CD14-positive monocyte (primary cell): ENCODE measurements at regions not wholly inside any gene's neighbourhood (a gene's known extent, or its start where the extent isn't known, plus 50 kb on each side); places are given as distances from the start of the nearest gene placed in this dataset.

ENCODE experiments used
- DNase-seq, 3 donors: peaks; one replicate each; pipeline ENCODE4 v3.0.0-alpha.2; 2011 to 2022
- H2AFZ ChIP-seq: 2 replicates; pipeline ENCODE4 v1.6.0; 2012; ENCODE audit warnings: mild to moderate bottlenecking, low read depth, low read length, inconsistent platforms; ENCODE audit not compliant: insufficient read depth, poor library complexity, severe bottlenecking
- H3K27ac ChIP-seq, 2 donors: 1 replicate in 1 of 2; 2 replicates in 1 of 2; pipeline ENCODE4 v1.5.1; 2012 to 2013; ENCODE audit warnings: low read length in 2 of 2, control low read depth in 1 of 2, inconsistent platforms in 1 of 2, low read depth in 1 of 2, mild to moderate bottlenecking in 1 of 2
- H3K27me3 ChIP-seq, 2 donors: one replicate each; pipeline versions ENCODE4 v1.6.0 to v1.6.1; 2011 to 2013; ENCODE audit warnings: low read length in 2 of 2; ENCODE audit not compliant: control insufficient read depth in 2 of 2, insufficient read depth in 2 of 2
- H3K36me3 ChIP-seq, 2 donors: replicated peaks in 1 of 2; 1 replicate in 1 of 2; 2 replicates in 1 of 2; pipeline versions ENCODE4 v1.5.1 to v1.6.1; 2012 to 2013; ENCODE audit warnings: low read length in 2 of 2, control low read depth in 1 of 2, inconsistent platforms in 1 of 2, mild to moderate bottlenecking in 1 of 2; ENCODE audit not compliant: insufficient read depth in 2 of 2, control insufficient read depth in 1 of 2
- H3K4me1 ChIP-seq, 2 donors: 1 replicate in 1 of 2; 2 replicates in 1 of 2; pipeline versions ENCODE4 v1.5.1 to v1.6.1; 2012 to 2013; ENCODE audit warnings: low read length in 2 of 2, control low read depth in 1 of 2, inconsistent platforms in 1 of 2, mild to moderate bottlenecking in 1 of 2, moderate library complexity in 1 of 2; ENCODE audit not compliant: insufficient read depth in 2 of 2, control insufficient read depth in 1 of 2
- H3K4me2 ChIP-seq: replicated peaks from 2 replicates; pipeline ENCODE3; 2012; ENCODE audit warnings: low read length, moderate library complexity, mild to moderate bottlenecking; ENCODE audit not compliant: poor library complexity, severe bottlenecking; ENCODE audit errors: extremely low read depth
- H3K4me3 ChIP-seq, 3 experiments: fragments of 200-600 bp in 1 of 3; sonication (generic) in 1 of 3; replicated peaks in 1 of 3; 1 replicate in 2 of 3; 2 replicates in 1 of 3; pipeline ENCODE4 v1.5.1; 2011 to 2013; ENCODE audit warnings: low read length in 3 of 3, mild to moderate bottlenecking in 3 of 3, control low read depth in 2 of 3, low read depth in 2 of 3, inconsistent platforms in 1 of 3, moderate library complexity in 1 of 3
- H3K79me2 ChIP-seq: 2 replicates; pipeline ENCODE4 v1.6.0; 2012; ENCODE audit warnings: mild to moderate bottlenecking, control low read depth, inconsistent platforms, low read length, moderate library complexity; ENCODE audit not compliant: insufficient read depth
- H3K9ac ChIP-seq: 2 replicates; pipeline ENCODE4 v1.6.0; 2017; ENCODE audit warnings: low read length, mild to moderate bottlenecking; ENCODE audit not compliant: insufficient read depth, poor library complexity, severe bottlenecking
- H3K9me3 ChIP-seq, 2 donors: replicated peaks in 1 of 2; 1 replicate in 1 of 2; 2 replicates in 1 of 2; pipeline versions ENCODE4 v1.5.1 to v1.6.1; 2012 to 2013; ENCODE audit warnings: low read length in 2 of 2, control low read depth in 1 of 2; ENCODE audit not compliant: control insufficient read depth in 1 of 2, insufficient read depth in 1 of 2
- H4K20me1 ChIP-seq: 2 replicates; pipeline ENCODE4 v1.6.0; 2012; ENCODE audit warnings: mild to moderate bottlenecking, low read length, control low read depth, moderate library complexity; ENCODE audit not compliant: insufficient read depth
- H3K27ac Mint-ChIP-seq, 7 donors: one replicate each; pipeline ENCODE4 v1.8.0; 2020; ENCODE audit warnings: mild to moderate bottlenecking in 7 of 7, mixed read lengths in 7 of 7, moderate library complexity in 6 of 7, inconsistent platforms in 2 of 7
- H3K27me3 Mint-ChIP-seq, 3 donors: one replicate each; pipeline ENCODE4 v1.8.0; 2021 to 2022; ENCODE audit warnings: low read depth in 3 of 3, mild to moderate bottlenecking in 3 of 3, mixed read lengths in 3 of 3, moderate library complexity in 3 of 3, inconsistent platforms in 1 of 3
- H3K36me3 Mint-ChIP-seq, 2 donors: one replicate each; pipeline ENCODE4 v1.8.0; 2020; ENCODE audit warnings: mixed read lengths in 2 of 2, inconsistent platforms in 1 of 2, mild to moderate bottlenecking in 1 of 2
- H3K4me1 Mint-ChIP-seq: one replicate; pipeline ENCODE4 v1.8.0; 2020; ENCODE audit warnings: mild to moderate bottlenecking, mixed read lengths
- H3K4me3 Mint-ChIP-seq, 2 donors: one replicate each; pipeline ENCODE4 v1.8.0; 2020; ENCODE audit warnings: mild to moderate bottlenecking in 2 of 2, mixed read lengths in 2 of 2, moderate library complexity in 1 of 2
- H3K9me3 Mint-ChIP-seq, 7 donors: one replicate each; pipeline ENCODE4 v1.8.0; 2020 to 2022; ENCODE audit warnings: mixed read lengths in 7 of 7, mild to moderate bottlenecking in 6 of 7, moderate library complexity in 6 of 7, inconsistent platforms in 2 of 7
- CTCF ChIP-seq: fragments of 200-600 bp; IDR thresholded peaks from one replicate; pipeline ENCODE4 v1.8.0; 2022; ENCODE audit warnings: antibody characterized with exemption, mild to moderate bottlenecking
- WGBS: methylation state at CpG from one replicate; pipeline ENCODE4 v1.1.5; 2013; ENCODE audit warnings: missing lambda C conversion rate; ENCODE audit not compliant: insufficient coverage; 5-methylcytosine and 5-hydroxymethylcytosine counted together
- intact Hi-C, 2 donors: fragments of 100-400 bp; cut with micrococcal nuclease; formaldehyde crosslinking; loops; one replicate each; pipeline versions ENCODE4 v1.15.0 to v1.15.1; 2023

GRCh38 chr1:232372431-232372830 lies 257.5 kb downstream of the SIPA1L2 start:
- no peak overlapping the region for H3K27ac Mint-ChIP-seq
- H3K27me3 Mint-ChIP-seq, result peaks cover 1 to 11% (median 4%) of the 10 kb centered on the region in 3 donors
- Histone ChIP-seq H3K4me3 (no peak overlapping the region), H3K4me1 (no peaks in the 10 kb centered on the region), H3K4me2 (no peak overlapping the region), H4K20me1 (no peaks in the 10 kb centered on the region), H3K9me3 (no peaks in the 10 kb centered on the region), H3K27ac (no peak overlapping the region), H3K79me2 (no peaks in the 10 kb centered on the region), H3K27me3 (no peaks in the 10 kb centered on the region), H3K9ac (no peak overlapping the region), H3K36me3 (no peaks in the 10 kb centered on the region), H2AFZ (no peak overlapping the region)
- H3K4me3 Mint-ChIP-seq, result no peak overlapping the region
- WGBS, result 93% methylated on average over 9 of the region's 13 CpGs
- no peak for DNase-seq
- H3K4me1 Mint-ChIP-seq, result no peaks in the 10 kb centered on the region
- no peaks in the 10 kb centered on the region for H3K36me3 Mint-ChIP-seq
- intact Hi-C loops, result no loop called here
- TF ChIP-seq CTCF, result no peak
- peaks cover 0 to 2% (median 0%) of the 10 kb centered on the region in 7 donors for H3K9me3 Mint-ChIP-seq

- Histone ChIP-seq H3K4me1 (no peaks in the 10 kb centered on the region), H2AFZ (no peak overlapping the region), H3K27ac (no peak overlapping the region), H3K9ac (no peak overlapping the region), H3K27me3 (no peaks in the 10 kb centered on the region), H3K79me2 (no peaks in the 10 kb centered on the region), H3K9me3 (no peaks in the 10 kb centered on the region), H3K4me2 (no peak overlapping the region), H4K20me1 (no peaks in the 10 kb centered on the region), H3K4me3 (no peak overlapping the region), H3K36me3 (no peaks in the 10 kb centered on the region)
- 91% methylated on average over 5 of the region's 11 CpGs for WGBS
- Mint-ChIP-seq H3K9me3 (peaks cover 0 to 2% (median 0%) of the 10 kb centered on the region in 7 donors), H3K36me3 (no peaks in the 10 kb centered on the region), H3K27me3 (peaks cover 0 to 11% (median 2%) of the 10 kb centered on the region in 3 donors), H3K27ac (no peak overlapping the region), H3K4me3 (no peak overlapping the region), H3K4me1 (no peaks in the 10 kb centered on the region)
- TF ChIP-seq CTCF, result no peak
- intact Hi-C loops, result no loop called here
- no peak for DNase-seq
Measured at GRCh38 chr1:232369451-232370296, 260.3 kb downstream of the SIPA1L2 start.
